AG04449 (cell line): ENCODE measurements at regions not wholly inside any gene's neighbourhood (a gene's known extent, or its start where the extent isn't known, plus 50 kb on each side); places are given as distances from the start of the nearest gene placed in this dataset.

ENCODE experiments used
- CTCF ChIA-PET: fragments of 350-600 bp; formaldehyde crosslinking; extraction: SDS; loops from one replicate; lab custom pipeline; 2021; ENCODE audit warnings: antibody characterized with exemption; lab: Yijun Ruan, JAX
- POLR2A ChIA-PET: fragments of 400-600, 350-600 bp; formaldehyde crosslinking; extraction: SDS; loops from one replicate; lab custom pipeline; 2020; ENCODE audit warnings: antibody characterized with exemption, inconsistent platforms; lab: Yijun Ruan, JAX
- DNase-seq: peaks from one replicate; pipeline ENCODE4 v3.0.0-alpha.2; 2010; ENCODE audit warnings: low read depth, low spot score
- H3K4me3 ChIP-seq: 2 replicates; pipeline ENCODE4 v1.5.1; 2011; ENCODE audit warnings: low read depth, mild to moderate bottlenecking, control low read depth, low read length
- CTCF ChIP-seq: IDR thresholded peaks from one replicate; pipeline ENCODE4 v1.5.1; 2011; ENCODE audit warnings: mild to moderate bottlenecking, moderate library complexity, low read length, control low read depth, inconsistent platforms; ENCODE audit not compliant: insufficient read depth; ENCODE audit errors: missing control alignments

GRCh38 chr5:73994963-73995362 lies 369.0 kb downstream of the ARHGEF28 start:
- H3K4me3 ChIP-seq = no peak overlapping the region
- CTCF ChIA-PET = no interaction called here
- POLR2A ChIA-PET = no interaction called here
- DNase-seq = no peak
- no peak for TF ChIP-seq CTCF
